B cell (primary cell): ENCODE measurements at regions not wholly inside any gene's neighbourhood (a gene's known extent, or its start where the extent isn't known, plus 50 kb on each side); places are given as distances from the start of the nearest gene placed in this dataset.

Experiments
- ATAC-seq: fragments of 200-7000 bp; cut with Tn5 transposase; one replicate; pipeline ENCODE4 v1.10.0; 2021; ENCODE audit warnings: low read depth, mild to moderate bottlenecking, moderate number of reproducible peaks, moderate library complexity
- CTCF ChIA-PET: fragments of 350-600 bp; sonication (Branson Sonifier 250); formaldehyde crosslinking; loops from one replicate; lab custom pipeline; 2021; ENCODE audit warnings: antibody characterized with exemption, inconsistent platforms; lab: Charles Lee
- POLR2A ChIA-PET: fragments of 350-600 bp; sonication (Branson Sonifier 250); formaldehyde crosslinking; loops from one replicate; lab custom pipeline; 2021; ENCODE audit warnings: antibody characterized with exemption; lab: Charles Lee
- DNase-seq: peaks from one replicate; pipeline ENCODE4 v3.0.0; 2013
- H2AFZ ChIP-seq: 2 replicates; pipeline ENCODE4 v1.6.1; 2012; ENCODE audit warnings: mild to moderate bottlenecking, low read depth, low read length; ENCODE audit not compliant: insufficient read depth, poor library complexity, severe bottlenecking
- H3K27ac ChIP-seq, 2 donors: 1 replicate in 1 of 2; 2 replicates in 1 of 2; pipeline ENCODE4 v1.5.1; 2012 to 2013; ENCODE audit warnings: low read length in 2 of 2, mild to moderate bottlenecking in 2 of 2, moderate library complexity in 1 of 2
- H3K27me3 ChIP-seq, 4 experiments: fragments of 200-600 bp in 1 of 4; sonication (generic) in 1 of 4; replicated peaks in 1 of 4; 1 replicate in 2 of 4; 2 replicates in 2 of 4; pipeline versions ENCODE4 v1.6.1 to v1.7.0; 2013 to 2016; ENCODE audit warnings: low read length in 3 of 4, mild to moderate bottlenecking in 2 of 4, mixed read lengths in 1 of 4, moderate library complexity in 1 of 4; ENCODE audit not compliant: insufficient read depth in 4 of 4, control insufficient read depth in 3 of 4; ENCODE audit errors: control extremely low read depth in 1 of 4
- H3K36me3 ChIP-seq, 2 experiments: replicated peaks in 1 of 2; 1 replicate in 1 of 2; 2 replicates in 1 of 2; pipeline versions ENCODE4 v1.6.1 to v1.7.1; 2013; ENCODE audit warnings: low read length in 1 of 2; ENCODE audit not compliant: insufficient read depth in 2 of 2, control insufficient read depth in 1 of 2; ENCODE audit errors: control extremely low read depth in 1 of 2, extremely low read depth in 1 of 2
- H3K4me1 ChIP-seq, 2 donors: fragments of 200-600 bp in 1 of 2; sonication (generic) in 1 of 2; 1 replicate in 1 of 2; 2 replicates in 1 of 2; pipeline versions ENCODE4 v1.5.1 to v1.6.1; 2013 to 2017; ENCODE audit warnings: low read length in 2 of 2; ENCODE audit not compliant: control insufficient read depth in 2 of 2, insufficient read depth in 2 of 2
- H3K4me2 ChIP-seq: replicated peaks from 2 replicates; pipeline ENCODE3; 2012; ENCODE audit warnings: mild to moderate bottlenecking, low read depth, low read length; ENCODE audit not compliant: poor library complexity, severe bottlenecking
- H3K4me3 ChIP-seq, 5 experiments: fragments of 200-600 bp in 1 of 5; sonication (generic) in 1 of 5; 1 replicate in 3 of 5; 2 replicates in 2 of 5; pipeline versions ENCODE4 v1.5.1 to v1.7.0; 2011 to 2016; ENCODE audit warnings: low read length in 4 of 5, mild to moderate bottlenecking in 4 of 5, low read depth in 2 of 5, control low read depth in 1 of 5, moderate library complexity in 1 of 5; ENCODE audit not compliant: insufficient read depth in 1 of 5; ENCODE audit errors: control extremely low read depth in 1 of 5, extremely low read depth in 1 of 5
- H3K79me2 ChIP-seq: fragments of 200-600 bp; sonication (generic); one replicate; pipeline ENCODE4 v1.6.0; 2016; ENCODE audit warnings: low read length; ENCODE audit not compliant: control insufficient read depth, insufficient read depth
- H3K9ac ChIP-seq: fragments of 200-600 bp; sonication (generic); 2 replicates; pipeline ENCODE4 v1.6.1; 2017; ENCODE audit warnings: mild to moderate bottlenecking, low read length, moderate library complexity
- H3K9me3 ChIP-seq, 3 donors: one replicate each; pipeline versions ENCODE4 v1.6.1 to v1.7.1; 2013; ENCODE audit warnings: low read length in 2 of 3; ENCODE audit not compliant: control insufficient read depth in 2 of 3, insufficient read depth in 1 of 3; ENCODE audit errors: control extremely low read depth in 1 of 3
- H4K20me1 ChIP-seq: 2 replicates; pipeline ENCODE4 v1.6.0; 2012; ENCODE audit warnings: mild to moderate bottlenecking, low read length; ENCODE audit not compliant: insufficient read depth, control insufficient read depth, poor library complexity, severe bottlenecking
- H3K27ac Mint-ChIP-seq: one replicate; pipeline ENCODE4 v1.8.0; 2021; ENCODE audit warnings: mixed read lengths
- H3K27me3 Mint-ChIP-seq: one replicate; pipeline ENCODE4 v1.8.0; 2021; ENCODE audit warnings: mixed read lengths
- H3K4me1 Mint-ChIP-seq: one replicate; pipeline ENCODE4 v1.8.0; 2021; ENCODE audit warnings: mixed read lengths
- H3K4me3 Mint-ChIP-seq: one replicate; pipeline ENCODE4 v1.8.0; 2021; ENCODE audit warnings: mixed read lengths
- H3K9me3 Mint-ChIP-seq: one replicate; pipeline ENCODE4 v1.8.0; 2022; ENCODE audit warnings: mixed read lengths; ENCODE audit not compliant: insufficient read depth
- EZH2 ChIP-seq: IDR thresholded peaks from 2 replicates; pipeline ENCODE4 v1.6.1; 2012; ENCODE audit warnings: borderline replicate concordance, low read depth, mild to moderate bottlenecking, moderate library complexity, low read length; ENCODE audit not compliant: insufficient read depth, poor library complexity, severe bottlenecking
- WGBS: methylation state at CpG from one replicate; pipeline ENCODE4 v1.1.5; 2013; ENCODE audit warnings: missing lambda C conversion rate; ENCODE audit not compliant: insufficient coverage; 5-methylcytosine and 5-hydroxymethylcytosine counted together
- intact Hi-C: fragments of 100-400 bp; cut with micrococcal nuclease; formaldehyde crosslinking; loops from one replicate; pipeline ENCODE4 v1.10.0; 2022
- TF ChIP-seq, protein P1 (sequence below): fragments of 200-600 bp; IDR thresholded peaks from one replicate; pipeline ENCODE4 v1.8.0; 2022; ENCODE audit warnings: antibody characterized with exemption, mild to moderate bottlenecking

- Histone ChIP-seq H3K4me2 (no peak overlapping the region), H3K9ac (no peak overlapping the region), H3K9me3 (peaks cover 0 to 5% (median 0%) of the 10 kb centered on the region in 3 donors), H3K27me3 (no peaks in the 10 kb centered on the region), H3K79me2 (no peaks in the 10 kb centered on the region), H2AFZ (no peak overlapping the region), H4K20me1 (no peaks in the 10 kb centered on the region), H3K36me3 (no peaks in the 10 kb centered on the region), H3K4me3 (no peak overlapping the region), H3K27ac (no peak overlapping the region), H3K4me1 (no peaks in the 10 kb centered on the region)
- intact Hi-C loops = no loop called here
- POLR2A ChIA-PET = no interaction called here
- no peak for ATAC-seq
- Mint-ChIP-seq H3K9me3 (peaks cover 3% of the 10 kb centered on the region), H3K4me1 (no peaks in the 10 kb centered on the region), H3K4me3 (no peak overlapping the region), H3K27ac (no peak overlapping the region), H3K27me3 (no peaks in the 10 kb centered on the region)
- no peak for TF ChIP-seq EZH2
- DNase-seq = no peak
- CTCF ChIA-PET = no interaction called here
- WGBS = 90% methylated on average over 14 of the region's 15 CpGs
Observed at GRCh38 chr18:76757925-76758324, 64.4 kb upstream of the ZNF236 start.

DNA sequence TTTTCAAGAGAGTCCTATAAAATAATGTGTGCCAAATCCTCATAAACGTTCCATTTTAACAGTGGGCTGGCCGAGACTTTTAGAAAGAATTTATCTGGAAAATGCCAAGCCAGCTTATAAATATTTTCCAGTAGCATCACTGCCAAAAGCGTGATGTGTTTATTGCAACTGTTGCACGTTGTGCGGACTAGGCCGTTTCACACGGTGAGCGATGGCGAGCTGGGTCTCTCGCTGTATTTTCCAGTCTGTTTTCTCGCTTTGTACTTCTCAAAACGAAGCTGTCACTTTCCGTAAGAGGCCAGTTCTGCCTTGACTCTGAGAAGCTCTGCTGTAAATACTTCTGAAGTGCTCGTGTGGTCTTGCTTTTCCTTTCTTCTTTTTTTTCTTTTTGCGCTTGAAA lies 65.0 kb upstream of the ZNF236 start:
- Mint-ChIP-seq H3K9me3 (peaks cover 3% of the 10 kb centered on the region), H3K4me1 (no peaks in the 10 kb centered on the region), H3K27ac (no peak overlapping the region), H3K4me3 (no peak overlapping the region), H3K27me3 (no peaks in the 10 kb centered on the region)
- DNase-seq = no peak
- H3K4me2 ChIP-seq = no peak overlapping the region
- TF ChIP-seq EZH2 = no peak
- TF ChIP-seq, protein P1, sequence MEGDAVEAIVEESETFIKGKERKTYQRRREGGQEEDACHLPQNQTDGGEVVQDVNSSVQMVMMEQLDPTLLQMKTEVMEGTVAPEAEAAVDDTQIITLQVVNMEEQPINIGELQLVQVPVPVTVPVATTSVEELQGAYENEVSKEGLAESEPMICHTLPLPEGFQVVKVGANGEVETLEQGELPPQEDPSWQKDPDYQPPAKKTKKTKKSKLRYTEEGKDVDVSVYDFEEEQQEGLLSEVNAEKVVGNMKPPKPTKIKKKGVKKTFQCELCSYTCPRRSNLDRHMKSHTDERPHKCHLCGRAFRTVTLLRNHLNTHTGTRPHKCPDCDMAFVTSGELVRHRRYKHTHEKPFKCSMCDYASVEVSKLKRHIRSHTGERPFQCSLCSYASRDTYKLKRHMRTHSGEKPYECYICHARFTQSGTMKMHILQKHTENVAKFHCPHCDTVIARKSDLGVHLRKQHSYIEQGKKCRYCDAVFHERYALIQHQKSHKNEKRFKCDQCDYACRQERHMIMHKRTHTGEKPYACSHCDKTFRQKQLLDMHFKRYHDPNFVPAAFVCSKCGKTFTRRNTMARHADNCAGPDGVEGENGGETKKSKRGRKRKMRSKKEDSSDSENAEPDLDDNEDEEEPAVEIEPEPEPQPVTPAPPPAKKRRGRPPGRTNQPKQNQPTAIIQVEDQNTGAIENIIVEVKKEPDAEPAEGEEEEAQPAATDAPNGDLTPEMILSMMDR = no peak
- H3K9me3 ChIP-seq = peaks cover 0 to 7% (median 0%) of the 10 kb centered on the region in 3 donors
- no peak for ATAC-seq
- ChIA-PET CTCF (no interaction called here), POLR2A (no interaction called here)
- no peak overlapping the region for H2AFZ ChIP-seq
- H3K4me3 ChIP-seq = no peak overlapping the region
- no peaks in the 10 kb centered on the region for H3K27me3 ChIP-seq
- H4K20me1 ChIP-seq = no peaks in the 10 kb centered on the region
- no peak overlapping the region for H3K27ac ChIP-seq
- intact Hi-C loops = no loop called here
- 94% methylated on average over 13 of the region's 15 CpGs for WGBS
- no peaks in the 10 kb centered on the region for H3K36me3 ChIP-seq
- no peaks in the 10 kb centered on the region for H3K79me2 ChIP-seq
- no peak overlapping the region for H3K9ac ChIP-seq
- no peaks in the 10 kb centered on the region for H3K4me1 ChIP-seq
